GM10266 (cell line): ENCODE measurements at regions not wholly inside any gene's neighbourhood (a gene's known extent, or its start where the extent isn't known, plus 50 kb on each side); places are given as distances from the start of the nearest gene placed in this dataset.

ENCODE experiments used
- DNase-seq: peaks from one replicate; pipeline ENCODE4 v3.0.0; 2012; ENCODE audit errors: extremely low spot score
- TF ChIP-seq, protein P1 (sequence below): IDR thresholded peaks from 2 replicates; pipeline ENCODE4 v1.5.1; 2012; ENCODE audit warnings: mild to moderate bottlenecking, low read depth; ENCODE audit not compliant: control insufficient read depth, insufficient read depth; ENCODE audit errors: missing control alignments

DNA sequence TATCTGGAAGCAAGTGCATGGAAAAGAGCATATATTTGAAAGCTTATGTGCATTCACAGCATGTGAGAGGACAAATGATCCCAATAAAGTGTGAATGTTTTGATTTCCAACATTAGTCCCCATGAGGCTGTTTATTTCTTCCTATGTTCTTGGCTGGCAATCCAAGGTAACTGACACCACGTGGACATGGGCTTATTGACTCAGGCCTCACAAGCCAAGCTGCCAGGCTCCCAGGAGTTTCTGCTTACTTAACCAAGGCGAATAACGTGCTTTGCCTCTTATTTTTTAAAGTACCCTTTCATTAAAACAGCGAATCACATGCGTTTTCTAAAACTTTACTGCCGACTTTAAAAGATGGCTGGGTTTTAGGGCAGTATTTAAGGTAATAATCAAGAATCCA, 441.7 kb downstream of the FUT8 start:
- DNase-seq: no peak
- TF ChIP-seq, protein P1, sequence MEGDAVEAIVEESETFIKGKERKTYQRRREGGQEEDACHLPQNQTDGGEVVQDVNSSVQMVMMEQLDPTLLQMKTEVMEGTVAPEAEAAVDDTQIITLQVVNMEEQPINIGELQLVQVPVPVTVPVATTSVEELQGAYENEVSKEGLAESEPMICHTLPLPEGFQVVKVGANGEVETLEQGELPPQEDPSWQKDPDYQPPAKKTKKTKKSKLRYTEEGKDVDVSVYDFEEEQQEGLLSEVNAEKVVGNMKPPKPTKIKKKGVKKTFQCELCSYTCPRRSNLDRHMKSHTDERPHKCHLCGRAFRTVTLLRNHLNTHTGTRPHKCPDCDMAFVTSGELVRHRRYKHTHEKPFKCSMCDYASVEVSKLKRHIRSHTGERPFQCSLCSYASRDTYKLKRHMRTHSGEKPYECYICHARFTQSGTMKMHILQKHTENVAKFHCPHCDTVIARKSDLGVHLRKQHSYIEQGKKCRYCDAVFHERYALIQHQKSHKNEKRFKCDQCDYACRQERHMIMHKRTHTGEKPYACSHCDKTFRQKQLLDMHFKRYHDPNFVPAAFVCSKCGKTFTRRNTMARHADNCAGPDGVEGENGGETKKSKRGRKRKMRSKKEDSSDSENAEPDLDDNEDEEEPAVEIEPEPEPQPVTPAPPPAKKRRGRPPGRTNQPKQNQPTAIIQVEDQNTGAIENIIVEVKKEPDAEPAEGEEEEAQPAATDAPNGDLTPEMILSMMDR: no peak

- no peak for DNase-seq
- TF ChIP-seq, protein P1: no peak
These were observed 448.6 kb downstream of the FUT8 start for GRCh38 chr14:65860956-65861611.

- TF ChIP-seq, protein P1: no peak
- no peak for DNase-seq
These were observed 452.0 kb downstream of the FUT8 start for GRCh38 chr14:65864549-65864948.

- no peak for DNase-seq
- TF ChIP-seq, protein P1: no peak
These were observed 452.5 kb downstream of the FUT8 start for GRCh38 chr14:65864984-65865383.

DNA sequence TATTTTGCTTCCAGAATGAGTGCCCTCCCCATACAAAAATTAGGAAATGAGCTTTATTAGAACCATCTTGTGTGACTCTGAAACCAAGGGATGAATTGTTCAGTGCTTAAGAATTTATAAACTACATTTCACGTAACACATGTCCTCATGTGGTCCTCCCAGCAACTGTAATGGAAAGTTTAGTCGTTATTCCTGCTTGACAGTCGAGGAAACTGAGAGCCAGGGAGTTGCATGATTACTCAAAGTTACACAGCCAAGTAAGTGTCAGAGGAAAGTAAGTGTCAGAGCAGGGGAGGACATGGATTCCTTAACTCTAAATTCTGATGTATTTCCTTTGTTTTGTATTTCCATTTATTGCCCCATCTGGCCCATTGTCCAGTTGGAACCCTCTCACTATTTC, 453.9 kb downstream of the FUT8 start:
- TF ChIP-seq, protein P1: no peak
- no peak for DNase-seq

DNA sequence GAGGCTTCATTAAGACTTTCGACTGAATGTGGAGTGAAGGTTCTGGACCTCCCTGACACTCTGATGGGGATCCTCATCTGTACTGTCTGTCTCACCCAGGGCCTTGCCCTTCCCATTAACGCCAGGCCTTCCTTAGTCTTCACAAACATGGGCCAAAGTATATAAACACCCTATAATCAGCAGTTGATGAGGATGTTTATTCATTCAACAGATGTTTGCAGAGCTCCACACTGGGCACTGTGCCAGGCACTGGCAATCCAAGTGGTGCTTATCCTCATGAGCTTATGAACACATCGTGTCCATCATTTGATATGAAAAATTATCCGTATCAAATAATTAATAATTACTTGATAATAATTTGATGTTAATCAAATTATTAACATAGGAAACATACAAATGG, 454.4 kb downstream of the FUT8 start:
- TF ChIP-seq, protein P1: no peak

GRCh38 chr14:65867333-65867732, 454.8 kb downstream of the FUT8 start:
- no peak for DNase-seq
- TF ChIP-seq, protein P1: no peak

More for the DNA sequence above, 454.4 kb downstream of the FUT8 start:
- DNase-seq: no peak
